LoVo (cell line): ENCODE measurements at regions not wholly inside any gene's neighbourhood (a gene's known extent, or its start where the extent isn't known, plus 50 kb on each side); places are given as distances from the start of the nearest gene placed in this dataset.
"Not testable (repeated sequence)": the region's sequence is repeated elsewhere in the genome, so short reads cannot be mapped to it uniquely, and the experiment has no call there.

Experiments used
- DNase-seq: peaks from one replicate; pipeline ENCODE4 v3.0.0-alpha.2; 2016; ENCODE audit warnings: low spot score

- no peak for DNase-seq
These were observed 724.6 kb upstream of the NRP1 start for GRCh38 chr10:34058845-34059614.

GRCh38 chr10:34055410-34055985, 721.0 kb upstream of the NRP1 start:
- not testable (repeated sequence) for DNase-seq

GRCh38 chr10:34049887-34050286, 715.4 kb upstream of the NRP1 start:
- no peak for DNase-seq

GRCh38 chr10:34049469-34049868, 715.0 kb upstream of the NRP1 start:
- DNase-seq = no peak

- DNase-seq = no peak
These were observed 712.9 kb upstream of the NRP1 start for GRCh38 chr10:34047389-34047788.

- no peak for DNase-seq
These were observed 712.1 kb upstream of the NRP1 start for GRCh38 chr10:34046506-34047034.

- no peak for DNase-seq
These were observed 711.2 kb upstream of the NRP1 start for GRCh38 chr10:34045571-34046190.

GRCh38 chr10:34041871-34042270, 707.4 kb upstream of the NRP1 start:
- DNase-seq = no peak

- no peak for DNase-seq
These were observed 703.0 kb upstream of the NRP1 start for GRCh38 chr10:34037499-34037898.

GRCh38 chr10:34035241-34035790, 700.8 kb upstream of the NRP1 start:
- DNase-seq = not testable (repeated sequence)

- DNase-seq = no peak
These were observed 698.6 kb upstream of the NRP1 start for GRCh38 chr10:34033078-34033477.

GRCh38 chr10:34032564-34032963, 698.1 kb upstream of the NRP1 start:
- DNase-seq = no peak

GRCh38 chr10:34031400-34031799, 696.9 kb upstream of the NRP1 start:
- no peak for DNase-seq

- no peak for DNase-seq
These were observed 695.0 kb upstream of the NRP1 start for GRCh38 chr10:34029455-34029854.

- DNase-seq = no peak
These were observed 694.5 kb upstream of the NRP1 start for GRCh38 chr10:34028936-34029335.

GRCh38 chr10:34024693-34025425, 690.4 kb upstream of the NRP1 start:
- DNase-seq = no peak

- DNase-seq = no peak
These were observed 689.8 kb upstream of the NRP1 start for GRCh38 chr10:34024282-34024681.

- no peak for DNase-seq
These were observed 687.7 kb upstream of the NRP1 start for GRCh38 chr10:34022195-34022594.

GRCh38 chr10:34018784-34019183, 684.3 kb upstream of the NRP1 start:
- no peak for DNase-seq

GRCh38 chr10:34018129-34018528, 683.7 kb upstream of the NRP1 start:
- DNase-seq = no peak

GRCh38 chr10:34017281-34017680, 682.8 kb upstream of the NRP1 start:
- no peak for DNase-seq

GRCh38 chr10:34016576-34016975, 682.1 kb upstream of the NRP1 start:
- DNase-seq = no peak
